ENCODE measurements at regions not wholly inside any gene's neighbourhood (a gene's known extent, or its start where the extent isn't known, plus 50 kb on each side); places are given as distances from the start of the nearest gene placed in this dataset.

DNA sequence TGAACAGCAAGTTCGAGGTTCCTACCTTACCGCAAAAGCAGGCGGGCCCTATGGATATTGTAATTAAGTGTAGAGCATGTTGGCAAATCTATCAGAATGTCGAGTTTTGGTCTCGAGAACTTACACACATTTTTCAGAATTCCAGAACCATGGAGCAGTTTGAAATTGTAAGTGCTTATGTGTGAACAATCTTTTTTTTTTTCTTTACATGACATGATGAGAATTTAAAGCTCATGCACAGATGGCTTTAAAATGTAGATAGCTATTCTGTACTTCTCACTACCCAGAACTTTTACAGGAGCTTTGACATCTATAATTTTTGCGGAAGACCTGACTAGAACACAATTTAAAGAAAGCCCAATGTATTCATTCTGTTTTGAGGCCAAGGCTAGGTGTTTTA, 117.8 kb upstream of the RSPO3 start:
- Histone ChIP-seq H3K4me1 (ENCODE audit: control insufficient read depth, insufficient read depth, low read length) (no peaks in the 10 kb centered on the region), H3K36me3 (ENCODE audit: control insufficient read depth, insufficient read depth, low read length) (no peaks in the 10 kb centered on the region), H3K27ac (ENCODE audit: low read length) (no peak overlapping the region), H3K27me3 (ENCODE audit: control insufficient read depth, insufficient read depth, low read length) (no peaks in the 10 kb centered on the region), H3K4me3 (ENCODE audit: low read length) (no peak overlapping the region), H3K9me3 (ENCODE audit: control insufficient read depth, insufficient read depth, low read length) (no peaks in the 10 kb centered on the region)
- Mint-ChIP-seq H3K27ac (no peak overlapping the region), H3K27me3 (ENCODE audit: low read depth in 2 of 2) (no peaks in the 10 kb centered on the region), H3K36me3 (no peaks in the 10 kb centered on the region), H3K9me3 (peaks cover 7 to 9% of the 10 kb centered on the region in 2 donors), H3K4me3 (no peak overlapping the region), H3K4me1 (no peaks in the 10 kb centered on the region)
- ATAC-seq, result no peak
- intact Hi-C loops (cut with micrococcal nuclease), result no loop called here
- TF ChIP-seq, protein P1, sequence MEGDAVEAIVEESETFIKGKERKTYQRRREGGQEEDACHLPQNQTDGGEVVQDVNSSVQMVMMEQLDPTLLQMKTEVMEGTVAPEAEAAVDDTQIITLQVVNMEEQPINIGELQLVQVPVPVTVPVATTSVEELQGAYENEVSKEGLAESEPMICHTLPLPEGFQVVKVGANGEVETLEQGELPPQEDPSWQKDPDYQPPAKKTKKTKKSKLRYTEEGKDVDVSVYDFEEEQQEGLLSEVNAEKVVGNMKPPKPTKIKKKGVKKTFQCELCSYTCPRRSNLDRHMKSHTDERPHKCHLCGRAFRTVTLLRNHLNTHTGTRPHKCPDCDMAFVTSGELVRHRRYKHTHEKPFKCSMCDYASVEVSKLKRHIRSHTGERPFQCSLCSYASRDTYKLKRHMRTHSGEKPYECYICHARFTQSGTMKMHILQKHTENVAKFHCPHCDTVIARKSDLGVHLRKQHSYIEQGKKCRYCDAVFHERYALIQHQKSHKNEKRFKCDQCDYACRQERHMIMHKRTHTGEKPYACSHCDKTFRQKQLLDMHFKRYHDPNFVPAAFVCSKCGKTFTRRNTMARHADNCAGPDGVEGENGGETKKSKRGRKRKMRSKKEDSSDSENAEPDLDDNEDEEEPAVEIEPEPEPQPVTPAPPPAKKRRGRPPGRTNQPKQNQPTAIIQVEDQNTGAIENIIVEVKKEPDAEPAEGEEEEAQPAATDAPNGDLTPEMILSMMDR (IDR thresholded peaks at IDR 0.05), result no peak
- 94% methylated on average over 4 of the region's 6 CpGs for WGBS (ENCODE audit: insufficient coverage)
- no peak for DNase-seq

DNA sequence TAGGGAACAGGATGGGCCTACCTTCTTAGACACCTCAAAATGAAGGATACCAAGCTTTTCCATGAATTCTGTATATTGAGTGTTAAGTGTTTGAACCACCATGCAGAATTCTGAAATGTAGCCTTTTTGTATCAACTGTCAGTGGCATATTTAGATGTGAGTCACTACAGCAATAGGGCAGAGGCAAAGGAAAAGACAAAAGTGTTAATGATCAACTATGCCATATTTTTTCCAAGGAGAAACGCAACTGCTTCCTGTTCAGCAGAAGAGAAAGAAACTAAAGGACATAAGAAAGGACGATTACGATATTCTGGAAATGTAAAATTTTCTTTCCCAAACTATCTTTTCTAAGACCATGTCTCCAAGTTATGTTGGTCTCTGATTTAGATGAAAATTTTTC, 104.6 kb upstream of the RSPO3 start:
- H3K4me1 ChIP-seq (ENCODE audit: control insufficient read depth, insufficient read depth, low read length), result no peaks in the 10 kb centered on the region
- TF ChIP-seq, protein P1 (IDR thresholded peaks at IDR 0.05), result no peak
- no peaks in the 10 kb centered on the region for H3K36me3 Mint-ChIP-seq
- DNase-seq (no peak), ATAC-seq (no peak)
- intact Hi-C loops (cut with micrococcal nuclease), result no loop called here
- H3K4me1 Mint-ChIP-seq, result no peaks in the 10 kb centered on the region
- 86% methylated on average over 1 of the region's 3 CpGs for WGBS (ENCODE audit: insufficient coverage)
- no peak overlapping the region for H3K27ac ChIP-seq (ENCODE audit: low read length)
- no peak overlapping the region for H3K4me3 ChIP-seq (ENCODE audit: low read length)
- H3K9me3 Mint-ChIP-seq, result peaks cover 2 to 6% of the 10 kb centered on the region in 2 donors
- no peaks in the 10 kb centered on the region for H3K36me3 ChIP-seq (ENCODE audit: control insufficient read depth, insufficient read depth, low read length)
- no peaks in the 10 kb centered on the region for H3K9me3 ChIP-seq (ENCODE audit: control insufficient read depth, insufficient read depth, low read length)
- no peak overlapping the region for H3K4me3 Mint-ChIP-seq
- no peak overlapping the region for H3K27ac Mint-ChIP-seq
- no peaks in the 10 kb centered on the region for H3K27me3 Mint-ChIP-seq (ENCODE audit: low read depth in 2 of 2)
- no peaks in the 10 kb centered on the region for H3K27me3 ChIP-seq (ENCODE audit: control insufficient read depth, insufficient read depth, low read length)

DNA sequence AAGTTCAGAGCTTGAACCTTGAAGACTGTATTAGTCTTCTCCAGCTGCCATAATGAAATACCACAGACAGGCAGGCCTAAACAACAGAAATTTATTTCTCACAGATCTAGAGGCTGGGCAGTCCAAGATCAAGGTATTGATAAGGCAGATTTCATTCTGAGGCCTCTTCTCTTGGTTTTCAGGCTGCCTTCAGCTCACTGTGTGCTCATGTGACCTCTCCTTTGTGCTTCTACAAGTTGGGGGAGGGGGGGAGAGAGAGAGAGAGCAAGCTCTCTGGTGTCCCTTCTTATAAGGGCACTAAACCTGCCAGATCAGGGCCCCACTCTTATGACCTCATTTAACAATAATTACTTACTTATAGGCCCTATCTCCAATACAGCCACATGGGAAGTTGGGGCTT, 102.6 kb upstream of the RSPO3 start:
- no peak overlapping the region for H3K4me3 ChIP-seq (ENCODE audit: low read length)
- H3K9me3 ChIP-seq (ENCODE audit: control insufficient read depth, insufficient read depth, low read length), result no peaks in the 10 kb centered on the region
- H3K36me3 Mint-ChIP-seq, result no peaks in the 10 kb centered on the region
- no peaks in the 10 kb centered on the region for H3K4me1 Mint-ChIP-seq
- H3K27ac Mint-ChIP-seq, result no peak overlapping the region
- H3K36me3 ChIP-seq (ENCODE audit: control insufficient read depth, insufficient read depth, low read length), result no peaks in the 10 kb centered on the region
- TF ChIP-seq, protein P1 (IDR thresholded peaks at IDR 0.05), result no peak
- no peaks in the 10 kb centered on the region for H3K4me1 ChIP-seq (ENCODE audit: control insufficient read depth, insufficient read depth, low read length)
- DNase-seq (no peak), ATAC-seq (no peak)
- H3K4me3 Mint-ChIP-seq, result no peak overlapping the region
- peaks cover 0 to 2% of the 10 kb centered on the region in 2 donors for H3K9me3 Mint-ChIP-seq
- no peaks in the 10 kb centered on the region for H3K27me3 ChIP-seq (ENCODE audit: control insufficient read depth, insufficient read depth, low read length)
- no peak overlapping the region for H3K27ac ChIP-seq (ENCODE audit: low read length)
- intact Hi-C loops (cut with micrococcal nuclease), result no loop called here
- H3K27me3 Mint-ChIP-seq (ENCODE audit: low read depth in 2 of 2), result no peaks in the 10 kb centered on the region

DNA sequence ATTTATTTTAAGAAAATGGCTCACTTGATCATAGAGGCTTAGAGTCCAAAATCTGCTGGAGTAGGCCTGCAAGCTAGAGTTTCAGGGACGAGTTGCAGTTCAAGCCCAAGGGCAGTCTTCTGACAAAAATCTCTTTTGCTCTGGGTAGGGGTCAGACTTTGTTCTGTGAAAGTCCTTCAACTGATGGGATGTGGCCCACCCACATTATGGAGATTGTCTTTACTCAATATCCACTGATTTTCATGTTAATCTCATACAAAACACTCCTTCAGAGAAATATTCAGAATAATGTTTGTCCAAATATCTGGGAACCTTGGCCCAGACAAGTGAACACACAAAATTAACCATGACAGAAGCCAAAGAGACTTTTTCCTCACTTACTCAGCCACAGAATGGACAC, 98.6 kb upstream of the RSPO3 start:
- no peak overlapping the region for H3K4me3 Mint-ChIP-seq
- H3K4me3 ChIP-seq (ENCODE audit: low read length), result no peak overlapping the region

More for the DNA sequence above, 98.6 kb upstream of the RSPO3 start:
- Histone ChIP-seq H3K36me3 (ENCODE audit: control insufficient read depth, insufficient read depth, low read length) (no peaks in the 10 kb centered on the region), H3K9me3 (ENCODE audit: control insufficient read depth, insufficient read depth, low read length) (no peaks in the 10 kb centered on the region), H3K4me1 (ENCODE audit: control insufficient read depth, insufficient read depth, low read length) (no peaks in the 10 kb centered on the region), H3K27me3 (ENCODE audit: control insufficient read depth, insufficient read depth, low read length) (no peaks in the 10 kb centered on the region), H3K27ac (ENCODE audit: low read length) (no peak overlapping the region)
- no peak for ATAC-seq
- Mint-ChIP-seq H3K4me1 (no peaks in the 10 kb centered on the region), H3K27ac (no peak overlapping the region), H3K9me3 (peaks cover 0 to 2% of the 10 kb centered on the region in 2 donors), H3K36me3 (no peaks in the 10 kb centered on the region), H3K27me3 (ENCODE audit: low read depth in 2 of 2) (no peaks in the 10 kb centered on the region)
- intact Hi-C loops (cut with micrococcal nuclease), result no loop called here
- 35% methylated on average over 1 of the region's 1 CpG for WGBS (ENCODE audit: insufficient coverage)
- TF ChIP-seq, protein P1 (IDR thresholded peaks at IDR 0.05), result no peak
- no peak for DNase-seq
